GM23338 (cell line): ENCODE measurements at regions not wholly inside any gene's neighbourhood (a gene's known extent, or its start where the extent isn't known, plus 50 kb on each side); places are given as distances from the start of the nearest gene placed in this dataset.

ENCODE experiments used
- ATAC-seq: fragments of 200-7000 bp; cut with Tn5 transposase; 3 replicates; pipeline ENCODE4 v1.9.1; 2020
- DNase-seq: peaks from one replicate; pipeline ENCODE4 v3.0.0-alpha.2; 2015; ENCODE audit warnings: low spot score
- H2AFZ ChIP-seq: fragments of 200-600 bp; sonication (generic); 2 replicates; pipeline ENCODE4 v1.8.0; 2016; ENCODE audit warnings: antibody characterized with exemption, mild to moderate bottlenecking, moderate library complexity
- H3F3A ChIP-seq: fragments of 200-600 bp; sonication (generic); replicated peaks from 2 replicates; pipeline ENCODE4 v1.8.0; 2017; ENCODE audit warnings: antibody characterized with exemption, mixed run types, low read depth
- H3K27ac ChIP-seq: fragments of 200-600 bp; sonication (generic); 2 replicates; pipeline ENCODE4 v1.6.1; 2016; ENCODE audit warnings: low read depth
- H3K27me3 ChIP-seq: fragments of 200-600 bp; sonication (generic); 2 replicates; pipeline ENCODE4 v1.8.0; 2016; ENCODE audit warnings: mild to moderate bottlenecking, mixed run types, moderate library complexity; ENCODE audit not compliant: insufficient read depth
- H3K36me3 ChIP-seq: fragments of 200-600 bp; sonication (generic); 2 replicates; pipeline ENCODE4 v1.8.0; 2016; ENCODE audit warnings: mild to moderate bottlenecking; ENCODE audit not compliant: insufficient read depth
- H3K4me1 ChIP-seq: fragments of 200-600 bp; sonication (generic); 2 replicates; pipeline ENCODE4 v1.8.0; 2016; ENCODE audit warnings: mild to moderate bottlenecking, moderate library complexity; ENCODE audit not compliant: insufficient read depth
- H3K4me2 ChIP-seq: fragments of 200-600 bp; sonication (generic); 2 replicates; pipeline ENCODE4 v1.7.1; 2017; ENCODE audit warnings: mixed run types
- H3K4me3 ChIP-seq: fragments of 200-600 bp; sonication (generic); 2 replicates; pipeline ENCODE4 v1.6.1; 2016; ENCODE audit warnings: mixed run types
- H3K79me2 ChIP-seq: fragments of 200-600 bp; sonication (generic); replicated peaks from 2 replicates; pipeline ENCODE4 v1.8.0; 2017; ENCODE audit warnings: mild to moderate bottlenecking; ENCODE audit not compliant: insufficient read depth
- H3K9me2 ChIP-seq: fragments of 200-600 bp; sonication (generic); 2 replicates; pipeline ENCODE4 v1.8.0; 2017; ENCODE audit not compliant: insufficient read depth
- H4K20me1 ChIP-seq: fragments of 200-600 bp; sonication (generic); replicated peaks from 2 replicates; pipeline ENCODE4 v1.8.0; 2017; ENCODE audit warnings: mild to moderate bottlenecking; ENCODE audit not compliant: insufficient read depth
- H3K27ac Mint-ChIP-seq: 2 replicates; pipeline ENCODE4 v1.8.0; 2020; ENCODE audit warnings: inconsistent platforms, mild to moderate bottlenecking, moderate library complexity, mixed read lengths
- H3K27me3 Mint-ChIP-seq: 3 replicates; pipeline ENCODE4 v1.8.0; 2022; ENCODE audit warnings: low read depth, mild to moderate bottlenecking, moderate library complexity, mixed read lengths, inconsistent platforms; ENCODE audit not compliant: insufficient read depth, poor library complexity
- H3K36me3 Mint-ChIP-seq: 3 replicates; pipeline ENCODE4 v1.8.0; 2021; ENCODE audit warnings: low read depth, mild to moderate bottlenecking, inconsistent platforms, moderate library complexity, mixed read lengths
- H3K4me1 Mint-ChIP-seq: 3 replicates; pipeline ENCODE4 v1.8.0; 2020; ENCODE audit warnings: mild to moderate bottlenecking, inconsistent platforms, mixed read lengths
- H3K4me3 Mint-ChIP-seq: 3 replicates; pipeline ENCODE4 v1.8.0; 2021; ENCODE audit warnings: moderate library complexity, mild to moderate bottlenecking, inconsistent platforms, mixed read lengths
- H3K9me3 Mint-ChIP-seq: 3 replicates; pipeline ENCODE4 v1.8.0; 2020; ENCODE audit warnings: moderate library complexity, mild to moderate bottlenecking, inconsistent platforms, mixed read lengths
- CREB1 ChIP-seq: fragments of 250-450 bp; sonication (Bioruptor Pico); IDR thresholded peaks from 2 replicates; pipeline ENCODE4 v1.5.0; 2020; ENCODE audit warnings: low read depth, mild to moderate bottlenecking, moderate library complexity
- EZH2phosphoT487 ChIP-seq: fragments of 200-600 bp; sonication (generic); IDR thresholded peaks from one replicate; pipeline ENCODE4 v1.8.1; 2018; ENCODE audit warnings: antibody characterized with exemption; ENCODE audit not compliant: unreplicated experiment
- REST ChIP-seq: IDR thresholded peaks from one replicate; pipeline ENCODE4 v1.6.1; 2018; ENCODE audit warnings: antibody characterized with exemption; ENCODE audit not compliant: unreplicated experiment
- ZNF331 ChIP-seq: fragments of 250-450 bp; sonication (Bioruptor Pico); IDR thresholded peaks from 2 replicates; pipeline ENCODE4 v1.5.0; 2020; ENCODE audit warnings: low read depth, mild to moderate bottlenecking, moderate library complexity
- ZNF462 ChIP-seq: fragments of 250-450 bp; sonication (Bioruptor Pico); IDR thresholded peaks from 2 replicates; pipeline ENCODE4 v1.5.0; 2020; ENCODE audit warnings: mild to moderate bottlenecking, moderate library complexity

GRCh38 chrX:97863261-97863660 lies 979.6 kb downstream of the RPA4 start (continued):
- no peak for TF ChIP-seq REST

- Histone ChIP-seq H3F3A (no peaks in the 10 kb centered on the region), H3K4me1 (no peaks in the 10 kb centered on the region), H3K27ac (no peak overlapping the region), H4K20me1 (no peaks in the 10 kb centered on the region), H3K79me2 (no peaks in the 10 kb centered on the region), H3K9me2 (no peaks in the 10 kb centered on the region), H3K4me3 (no peak overlapping the region), H3K4me2 (no peak overlapping the region), H3K27me3 (no peaks in the 10 kb centered on the region), H2AFZ (no peak overlapping the region), H3K36me3 (no peaks in the 10 kb centered on the region)
- H3K9me3 Mint-ChIP-seq, result no peaks in the 10 kb centered on the region
- DNase-seq (no peak), ATAC-seq (no peak)
- H3K27me3 Mint-ChIP-seq, result no peaks in the 10 kb centered on the region
- no peak for TF ChIP-seq ZNF462 (CRISPR knock-in tag)
- TF ChIP-seq ZNF331 (CRISPR knock-in tag), result no peak
- no peak for TF ChIP-seq EZH2phosphoT487
- no peak for TF ChIP-seq CREB1 (CRISPR knock-in tag)
- H3K4me3 Mint-ChIP-seq, result no peak overlapping the region
- no peak overlapping the region for H3K27ac Mint-ChIP-seq
- H3K36me3 Mint-ChIP-seq, result no peaks in the 10 kb centered on the region
- peaks cover 2% of the 10 kb centered on the region; the same call in 2 of the 3 replicates for H3K4me1 Mint-ChIP-seq
Measured at GRCh38 chrX:97867266-97867665, 983.6 kb downstream of the RPA4 start.
